ENCODE measurements at regions not wholly inside any gene's neighbourhood (a gene's known extent, or its start where the extent isn't known, plus 50 kb on each side); places are given as distances from the start of the nearest gene placed in this dataset.

- Histone ChIP-seq H4K5ac (ENCODE audit: insufficient read length, low read depth, low read length) (no peak overlapping the region), H3K9me3 (ENCODE audit: insufficient read depth in 2 of 2, low read depth in 1 of 2, low read length in 1 of 2) (no peaks in the 10 kb centered on the region), H3K23ac (ENCODE audit: insufficient read length) (no peak overlapping the region), H2BK12ac (ENCODE audit: low read depth, low read length) (no peak overlapping the region), H2AFZ (ENCODE audit: low read length) (no peak overlapping the region), H4K8ac (ENCODE audit: extremely low read depth, insufficient read depth, low read length) (no peak overlapping the region), H3K79me2 (ENCODE audit: control insufficient read depth in 1 of 2, insufficient read depth in 2 of 2, low read length in 2 of 2) (peaks cover 0 to 18% of the 10 kb centered on the region in 2 experiments; a peak in 3 of 4 replicates), H3K56ac (replicated peaks; ENCODE audit: insufficient read length, low read depth, low read length) (no peak overlapping the region), H2BK15ac (ENCODE audit: low read length) (no peak overlapping the region), H4K91ac (replicated peaks; ENCODE audit: insufficient read length, low read length) (no peak overlapping the region), H3K4ac (replicated peaks; ENCODE audit: insufficient read length, low read depth, low read length) (no peak overlapping the region), H3K4me2 (ENCODE audit: insufficient read depth in 1 of 2, low read depth in 2 of 2, low read length in 2 of 2) (no peak overlapping the region), H4K20me1 (replicated peaks in 1 of 2; ENCODE audit: control insufficient read depth in 1 of 2, insufficient read depth in 2 of 2, low read length in 2 of 2) (peaks cover 3 to 9% of the 10 kb centered on the region in 2 experiments), H3K23me2 (ENCODE audit: low read depth, low read length) (peaks cover 3% of the 10 kb centered on the region; the same call in 1 of the 2 replicates), H3K4me3 (ENCODE audit: extremely low read depth in 1 of 4, insufficient read depth in 2 of 4, low read depth in 3 of 4, low read length in 4 of 4) (no peak overlapping the region), H3K27me3 (replicated peaks in 1 of 4; ENCODE audit: control insufficient read depth in 3 of 4, extremely low read depth in 1 of 4, insufficient read depth in 3 of 4, low read length in 3 of 4) (no peaks in the 10 kb centered on the region), H3K36me3 (ENCODE audit: control insufficient read depth in 2 of 4, insufficient read depth in 4 of 4, low read length in 3 of 4) (peaks cover 26 to 50% (median 38%) of the 10 kb centered on the region in 4 experiments), H2AK5ac (ENCODE audit: low read depth, low read length) (no peak overlapping the region), H3K4me1 (replicated peaks in 1 of 4; ENCODE audit: control insufficient read depth in 3 of 4, insufficient read depth in 4 of 4, low read length in 3 of 4) (0 out of 7 replicates have a peak, but pooled peaks cover 0 to 4% (median 0%) of the 10 kb centered on the region in 4 experiments), H3K9ac (replicated peaks in 1 of 4; ENCODE audit: extremely low read depth in 1 of 4, low read depth in 3 of 4, low read length in 3 of 4) (no peak overlapping the region), H2BK20ac (ENCODE audit: low read length) (no peak overlapping the region), H3K18ac (ENCODE audit: extremely low read depth, low read length) (no peak overlapping the region), H3K27ac (ENCODE audit: low read depth, low read length) (no peak overlapping the region), H2BK120ac (replicated peaks; ENCODE audit: low read depth, low read length) (no peak overlapping the region), H3K14ac (ENCODE audit: insufficient read length) (no peak overlapping the region), H2BK5ac (ENCODE audit: low read depth, low read length) (no peak overlapping the region), H3K79me1 (ENCODE audit: low read depth, low read length) (peaks cover 6% of the 10 kb centered on the region)
- no peak for FAIRE-seq
- ChIA-PET CTCF (ENCODE audit: partially characterized antibody) (no interaction called here), POLR2A (ENCODE audit: partially characterized antibody) (interaction anchor here (0.6 to 1.0 kb wide), 3 partner anchors 64 to 245 kb away, joined by 3 read pairs; no protein-coding TSS in a partner anchor)
- WGBS, 2 experiments (ENCODE audit: extremely low coverage in 1 of 2, insufficient coverage in 1 of 2, insufficient read length in 1 of 2, insufficient replicate concordance in 2 of 2, low coverage in 1 of 2, low lambda C conversion rate in 2 of 2, missing lambda C conversion rate in 1 of 2) = 92% methylated on average over 4 of the region's 5 CpGs; no CpG with 5 or more reads in 1 of the 2 experiments
- no peak for DNase-seq (ENCODE audit: low read depth in 1 of 2, low spot score in 2 of 2)
- TF ChIP-seq E2F6 (IDR thresholded peaks at IDR 0.05) (no peak), TEAD4 (IDR thresholded peaks at IDR 0.05; ENCODE audit: low read depth, low read length) (no peak), BRCA1 (IDR thresholded peaks at IDR 0.05; ENCODE audit: low read depth, low read length) (no peak), ATF3 (IDR thresholded peaks at IDR 0.05; ENCODE audit: insufficient read depth, low read depth, low read length) (no peak), POU5F1 (IDR thresholded peaks at IDR 0.05; ENCODE audit: low read depth, low read length) (no peak), GABPA (IDR thresholded peaks at IDR 0.05; ENCODE audit: borderline replicate concordance, insufficient read depth, low read length) (no peak), SIX5 (IDR thresholded peaks at IDR 0.05; ENCODE audit: low read depth, low read length) (no peak), MAFK (IDR thresholded peaks at IDR 0.05; ENCODE audit: low read depth, low read length) (no peak), NRF1 (IDR thresholded peaks at IDR 0.05; ENCODE audit: low read depth, low read length) (no peak), JUND (IDR thresholded peaks at IDR 0.05; ENCODE audit: low read length) (no peak), FOSL1 (IDR thresholded peaks at IDR 0.05; ENCODE audit: insufficient read depth, low read depth, low read length) (no peak), CBX5 (IDR thresholded peaks at IDR 0.05; ENCODE audit: low read depth, low read length) (no peak), BCL11A (IDR thresholded peaks at IDR 0.05; ENCODE audit: low read depth in 2 of 2, low read length in 2 of 2) (no peak), SP2 (IDR thresholded peaks at IDR 0.05; ENCODE audit: low read length) (no peak)
Measured at GRCh38 chr16:31705371-31705770, 168.2 kb upstream of the ZNF267 start.
